ENCODE measurements at regions not wholly inside any gene's neighbourhood (a gene's known extent, or its start where the extent isn't known, plus 50 kb on each side); places are given as distances from the start of the nearest gene placed in this dataset.
A peak's percentile ranks its signal among the peaks of the same experiment; 100 is the strongest.

DNA sequence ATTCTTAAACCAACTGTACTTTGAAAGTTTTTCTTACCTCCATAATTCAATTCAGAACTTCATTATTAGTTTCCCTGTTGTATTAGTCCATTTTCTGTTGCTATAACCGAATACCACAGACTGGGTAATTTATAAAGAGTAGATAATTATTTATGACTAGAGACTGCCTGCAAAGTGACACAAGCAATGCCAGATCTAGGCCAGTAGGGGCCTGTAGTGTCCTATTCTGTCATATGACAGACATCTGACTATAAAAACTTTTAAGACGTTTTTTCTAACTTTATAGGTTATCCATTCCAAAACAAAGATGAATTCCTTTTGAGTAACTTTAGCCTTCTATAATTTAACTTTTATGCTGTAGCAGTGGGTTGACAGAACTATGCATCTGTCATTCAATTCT lies 2783.8 kb downstream of the PCDH9 start:
- TF ChIP-seq CREB1 (CRISPR knock-in tag; IDR thresholded peaks at IDR 0.05) (no peak), ETV6 (CRISPR knock-in tag; IDR thresholded peaks at IDR 0.05) (no peak)
- TF ChIP-seq, protein P1, sequence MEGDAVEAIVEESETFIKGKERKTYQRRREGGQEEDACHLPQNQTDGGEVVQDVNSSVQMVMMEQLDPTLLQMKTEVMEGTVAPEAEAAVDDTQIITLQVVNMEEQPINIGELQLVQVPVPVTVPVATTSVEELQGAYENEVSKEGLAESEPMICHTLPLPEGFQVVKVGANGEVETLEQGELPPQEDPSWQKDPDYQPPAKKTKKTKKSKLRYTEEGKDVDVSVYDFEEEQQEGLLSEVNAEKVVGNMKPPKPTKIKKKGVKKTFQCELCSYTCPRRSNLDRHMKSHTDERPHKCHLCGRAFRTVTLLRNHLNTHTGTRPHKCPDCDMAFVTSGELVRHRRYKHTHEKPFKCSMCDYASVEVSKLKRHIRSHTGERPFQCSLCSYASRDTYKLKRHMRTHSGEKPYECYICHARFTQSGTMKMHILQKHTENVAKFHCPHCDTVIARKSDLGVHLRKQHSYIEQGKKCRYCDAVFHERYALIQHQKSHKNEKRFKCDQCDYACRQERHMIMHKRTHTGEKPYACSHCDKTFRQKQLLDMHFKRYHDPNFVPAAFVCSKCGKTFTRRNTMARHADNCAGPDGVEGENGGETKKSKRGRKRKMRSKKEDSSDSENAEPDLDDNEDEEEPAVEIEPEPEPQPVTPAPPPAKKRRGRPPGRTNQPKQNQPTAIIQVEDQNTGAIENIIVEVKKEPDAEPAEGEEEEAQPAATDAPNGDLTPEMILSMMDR (IDR thresholded peaks at IDR 0.05), result 0 out of 2 replicates have a peak, but pooled peaks have one; percentile 15
- TF ChIP-seq, protein P2, sequence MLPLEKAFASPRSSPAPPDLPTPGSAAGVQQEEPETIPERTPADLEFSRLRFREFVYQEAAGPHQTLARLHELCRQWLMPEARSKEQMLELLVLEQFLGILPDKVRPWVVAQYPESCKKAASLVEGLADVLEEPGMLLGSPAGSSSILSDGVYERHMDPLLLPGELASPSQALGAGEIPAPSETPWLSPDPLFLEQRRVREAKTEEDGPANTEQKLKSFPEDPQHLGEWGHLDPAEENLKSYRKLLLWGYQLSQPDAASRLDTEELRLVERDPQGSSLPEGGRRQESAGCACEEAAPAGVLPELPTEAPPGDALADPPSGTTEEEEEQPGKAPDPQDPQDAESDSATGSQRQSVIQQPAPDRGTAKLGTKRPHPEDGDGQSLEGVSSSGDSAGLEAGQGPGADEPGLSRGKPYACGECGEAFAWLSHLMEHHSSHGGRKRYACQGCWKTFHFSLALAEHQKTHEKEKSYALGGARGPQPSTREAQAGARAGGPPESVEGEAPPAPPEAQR (CRISPR knock-in tag; IDR thresholded peaks at IDR 0.05), result no peak
